ENCODE measurements at regions not wholly inside any gene's neighbourhood (a gene's known extent, or its start where the extent isn't known, plus 50 kb on each side); places are given as distances from the start of the nearest gene placed in this dataset.

DNA sequence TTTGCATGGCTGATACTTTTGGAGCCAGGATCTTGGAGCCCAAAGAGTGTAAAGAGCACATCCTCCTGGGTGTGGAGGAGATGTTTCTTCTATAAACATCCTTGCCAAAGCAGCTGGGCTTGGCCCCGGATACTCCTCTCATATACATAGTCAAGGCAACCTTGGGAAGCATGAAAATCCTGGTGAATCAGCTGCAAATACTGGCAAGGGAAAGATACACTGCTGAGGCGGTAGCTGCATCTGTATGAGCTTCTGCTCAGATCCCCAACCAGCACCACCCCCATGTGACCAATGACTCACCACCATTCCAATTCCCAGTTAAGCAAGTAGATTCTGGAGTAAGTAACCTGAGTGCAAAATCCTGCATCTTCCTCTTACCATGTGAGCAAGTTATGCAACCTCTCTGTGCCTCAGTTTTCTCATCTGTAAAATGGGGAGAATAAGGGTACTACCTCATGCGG is 567.4 kb downstream of the MED13L start:
- no peak for TF ChIP-seq POLR2AphosphoS5 (IDR thresholded peaks at IDR 0.05; ENCODE audit: insufficient read depth, low read depth, low read length)
- TF ChIP-seq POLR2A (IDR thresholded peaks at IDR 0.05; ENCODE audit: low read depth, low read length), result no peak
- TF ChIP-seq, protein P1, sequence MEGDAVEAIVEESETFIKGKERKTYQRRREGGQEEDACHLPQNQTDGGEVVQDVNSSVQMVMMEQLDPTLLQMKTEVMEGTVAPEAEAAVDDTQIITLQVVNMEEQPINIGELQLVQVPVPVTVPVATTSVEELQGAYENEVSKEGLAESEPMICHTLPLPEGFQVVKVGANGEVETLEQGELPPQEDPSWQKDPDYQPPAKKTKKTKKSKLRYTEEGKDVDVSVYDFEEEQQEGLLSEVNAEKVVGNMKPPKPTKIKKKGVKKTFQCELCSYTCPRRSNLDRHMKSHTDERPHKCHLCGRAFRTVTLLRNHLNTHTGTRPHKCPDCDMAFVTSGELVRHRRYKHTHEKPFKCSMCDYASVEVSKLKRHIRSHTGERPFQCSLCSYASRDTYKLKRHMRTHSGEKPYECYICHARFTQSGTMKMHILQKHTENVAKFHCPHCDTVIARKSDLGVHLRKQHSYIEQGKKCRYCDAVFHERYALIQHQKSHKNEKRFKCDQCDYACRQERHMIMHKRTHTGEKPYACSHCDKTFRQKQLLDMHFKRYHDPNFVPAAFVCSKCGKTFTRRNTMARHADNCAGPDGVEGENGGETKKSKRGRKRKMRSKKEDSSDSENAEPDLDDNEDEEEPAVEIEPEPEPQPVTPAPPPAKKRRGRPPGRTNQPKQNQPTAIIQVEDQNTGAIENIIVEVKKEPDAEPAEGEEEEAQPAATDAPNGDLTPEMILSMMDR (IDR thresholded peaks at IDR 0.05; ENCODE audit: extremely low read depth in 1 of 2, insufficient read depth in 1 of 2, low read depth in 1 of 2, low read length in 2 of 2), result no peak
- TF ChIP-seq JUN (IDR thresholded peaks at IDR 0.05; ENCODE audit: borderline replicate concordance, insufficient read depth, insufficient read length, low read depth), result no peak
- TF ChIP-seq MYC (IDR thresholded peaks at IDR 0.05; ENCODE audit: low read depth, low read length), result no peak

Data from endothelial cell of umbilical vein (primary cell).